ENCODE measurements at regions not wholly inside any gene's neighbourhood (a gene's known extent, or its start where the extent isn't known, plus 50 kb on each side); places are given as distances from the start of the nearest gene placed in this dataset.

DNA sequence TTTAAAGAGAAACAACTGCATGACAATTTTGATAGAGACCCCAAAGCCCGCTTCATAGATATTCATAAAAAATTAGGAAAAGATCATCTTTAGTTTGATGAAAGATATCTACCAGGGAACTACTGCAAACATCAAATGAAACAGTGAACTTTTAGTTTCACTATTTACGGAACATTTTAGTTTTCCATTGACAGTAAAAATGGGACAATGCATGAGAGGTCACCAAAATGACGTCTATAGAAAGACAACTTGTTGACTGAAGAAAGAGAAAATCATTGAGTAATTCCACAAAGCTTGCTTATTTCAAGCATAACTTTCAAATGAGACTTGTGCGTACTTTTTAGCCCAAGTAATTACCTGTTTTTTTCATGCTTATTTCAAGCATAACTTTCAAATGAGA lies 411.4 kb downstream of the HLX start:
- no peak for TF ChIP-seq EP300 (IDR thresholded peaks at IDR 0.05; ENCODE audit: borderline replicate concordance in 1 of 2, control insufficient read depth in 1 of 2, low read depth in 2 of 2, low read length in 2 of 2)
- TF ChIP-seq SMC3 (IDR thresholded peaks at IDR 0.05; ENCODE audit: borderline replicate concordance, low read length): no peak
- no peak for TF ChIP-seq E2F4 (IDR thresholded peaks at IDR 0.05; ENCODE audit: low read depth, low read length)
- no peak for TF ChIP-seq CTCF (IDR thresholded peaks at IDR 0.05 in 2 of 3, conservative IDR thresholded peaks at IDR 0.05 in 1 of 3; ENCODE audit: control insufficient read depth in 2 of 3, extremely low read depth in 1 of 3, insufficient read depth in 1 of 3, low read depth in 3 of 3, low read length in 3 of 3)
- TF ChIP-seq POLR2AphosphoS5 (IDR thresholded peaks at IDR 0.05; ENCODE audit: low read length): no peak
- no peak for TF ChIP-seq NRF1 (conservative IDR thresholded peaks at IDR 0.05; ENCODE audit: low read depth, low read length)
- no peak for TF ChIP-seq CUX1 (IDR thresholded peaks at IDR 0.05; ENCODE audit: insufficient replicate concordance, low read depth, low read length)
- no peak for TF ChIP-seq TCF12 (IDR thresholded peaks at IDR 0.05; ENCODE audit: low read depth, low read length)
- no peak for TF ChIP-seq PBX3 (IDR thresholded peaks at IDR 0.05; ENCODE audit: insufficient replicate concordance, low read depth, low read length)
- no peak for TF ChIP-seq POLR2A (IDR thresholded peaks at IDR 0.05; ENCODE audit: low read depth, low read length)
- TF ChIP-seq CEBPB (IDR thresholded peaks at IDR 0.05; ENCODE audit: borderline replicate concordance in 1 of 2, low read depth in 2 of 2, low read length in 2 of 2): no peak
